Fibroblast of mammary gland (primary cell): ENCODE measurements at regions not wholly inside any gene's neighbourhood (a gene's known extent, or its start where the extent isn't known, plus 50 kb on each side); places are given as distances from the start of the nearest gene placed in this dataset.

Experiments
- DNase-seq: peaks from one replicate; pipeline ENCODE4 v3.0.0-alpha.2; 2010; ENCODE audit warnings: low read depth
- H3K4me3 ChIP-seq: 2 replicates; pipeline ENCODE4 v1.5.1; 2011; ENCODE audit warnings: low read depth, mild to moderate bottlenecking, low read length, moderate library complexity; ENCODE audit not compliant: control insufficient read depth
- TF ChIP-seq, protein P1 (sequence below): conservative IDR thresholded peaks from 2 replicates; pipeline ENCODE4 v1.5.1; 2011; ENCODE audit warnings: low read depth, low read length, inconsistent platforms; ENCODE audit not compliant: control insufficient read depth, insufficient read depth

DNA sequence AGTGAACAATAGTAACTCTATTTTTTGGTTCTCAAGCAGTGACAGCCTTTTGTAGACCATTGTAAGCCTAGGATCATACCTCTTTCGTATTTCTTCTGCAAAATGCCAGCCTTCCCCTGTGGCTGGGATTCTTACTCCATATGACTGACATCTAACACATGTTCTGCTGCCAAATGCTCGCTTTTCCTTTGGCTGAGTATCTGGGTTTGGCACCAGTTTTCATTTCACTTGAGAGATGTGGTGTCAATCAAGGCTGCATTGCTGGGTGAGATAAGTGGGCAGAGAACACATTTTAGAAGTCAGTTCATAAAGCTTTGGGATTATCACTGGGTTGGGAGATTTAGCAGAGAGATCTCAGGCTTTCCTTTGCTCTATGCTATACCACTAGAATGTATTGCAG is 514.7 kb upstream of the SGO1 start:
- TF ChIP-seq, protein P1, sequence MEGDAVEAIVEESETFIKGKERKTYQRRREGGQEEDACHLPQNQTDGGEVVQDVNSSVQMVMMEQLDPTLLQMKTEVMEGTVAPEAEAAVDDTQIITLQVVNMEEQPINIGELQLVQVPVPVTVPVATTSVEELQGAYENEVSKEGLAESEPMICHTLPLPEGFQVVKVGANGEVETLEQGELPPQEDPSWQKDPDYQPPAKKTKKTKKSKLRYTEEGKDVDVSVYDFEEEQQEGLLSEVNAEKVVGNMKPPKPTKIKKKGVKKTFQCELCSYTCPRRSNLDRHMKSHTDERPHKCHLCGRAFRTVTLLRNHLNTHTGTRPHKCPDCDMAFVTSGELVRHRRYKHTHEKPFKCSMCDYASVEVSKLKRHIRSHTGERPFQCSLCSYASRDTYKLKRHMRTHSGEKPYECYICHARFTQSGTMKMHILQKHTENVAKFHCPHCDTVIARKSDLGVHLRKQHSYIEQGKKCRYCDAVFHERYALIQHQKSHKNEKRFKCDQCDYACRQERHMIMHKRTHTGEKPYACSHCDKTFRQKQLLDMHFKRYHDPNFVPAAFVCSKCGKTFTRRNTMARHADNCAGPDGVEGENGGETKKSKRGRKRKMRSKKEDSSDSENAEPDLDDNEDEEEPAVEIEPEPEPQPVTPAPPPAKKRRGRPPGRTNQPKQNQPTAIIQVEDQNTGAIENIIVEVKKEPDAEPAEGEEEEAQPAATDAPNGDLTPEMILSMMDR: no peak
- H3K4me3 ChIP-seq: no peak overlapping the region
- no peak for DNase-seq

DNA sequence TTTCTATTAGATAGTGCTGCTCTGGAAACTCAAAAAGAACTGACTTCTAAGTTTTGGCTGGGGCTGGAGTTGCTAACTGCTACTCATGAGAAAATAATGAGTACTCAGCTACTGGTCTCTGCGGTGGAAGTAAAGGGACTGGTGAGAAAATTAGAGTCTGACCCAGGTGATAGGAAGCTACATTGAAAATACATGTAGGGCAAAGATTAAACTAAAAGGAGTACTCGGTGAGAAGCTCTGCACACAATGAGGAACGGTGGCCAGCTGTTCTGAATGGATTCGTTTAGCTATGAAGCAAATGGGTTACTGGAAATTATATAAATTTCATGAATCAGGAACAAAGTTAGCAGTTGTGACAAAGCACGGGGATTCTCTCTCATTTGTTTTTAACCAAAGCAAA is 512.9 kb upstream of the SGO1 start:
- H3K4me3 ChIP-seq: no peak overlapping the region
- no peak for DNase-seq
- TF ChIP-seq, protein P1: no peak

DNA sequence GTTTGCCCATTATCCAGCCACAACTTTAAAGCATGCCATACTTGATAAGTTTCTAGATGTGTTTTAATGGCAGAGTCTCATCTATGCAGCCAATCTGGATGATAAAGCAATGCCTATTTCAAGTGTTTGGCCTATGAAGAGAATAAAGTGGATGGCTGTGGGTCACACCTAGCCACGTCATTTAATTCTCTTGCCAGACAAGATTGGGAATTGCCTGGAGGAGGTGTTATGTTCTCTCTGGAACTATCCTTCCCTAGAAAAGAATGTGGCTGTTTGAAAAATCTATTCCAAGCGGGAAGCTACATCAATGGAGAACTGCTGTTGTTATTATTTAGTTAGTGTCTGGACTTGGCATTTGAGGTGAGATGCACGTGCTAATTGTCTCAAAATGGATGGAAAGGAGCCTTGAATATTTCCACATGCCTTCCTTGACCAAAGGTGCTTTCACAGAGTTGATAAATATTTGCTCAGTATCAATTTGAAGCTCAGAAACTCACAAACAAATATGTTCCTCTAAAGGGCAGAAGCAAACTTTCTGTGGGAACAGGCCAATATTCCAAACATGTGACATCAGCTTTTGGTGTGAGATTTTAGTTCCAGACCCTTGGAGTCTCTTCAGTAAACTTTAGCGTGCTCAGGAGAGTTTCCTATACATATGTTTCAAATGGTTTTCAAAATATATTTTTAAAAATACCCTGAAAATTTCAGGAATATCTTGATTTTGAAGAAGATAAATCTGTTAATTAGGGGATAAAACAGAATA is 510.6 kb upstream of the SGO1 start:
- TF ChIP-seq, protein P1: no peak
- no peak overlapping the region for H3K4me3 ChIP-seq
- DNase-seq: no peak

DNA sequence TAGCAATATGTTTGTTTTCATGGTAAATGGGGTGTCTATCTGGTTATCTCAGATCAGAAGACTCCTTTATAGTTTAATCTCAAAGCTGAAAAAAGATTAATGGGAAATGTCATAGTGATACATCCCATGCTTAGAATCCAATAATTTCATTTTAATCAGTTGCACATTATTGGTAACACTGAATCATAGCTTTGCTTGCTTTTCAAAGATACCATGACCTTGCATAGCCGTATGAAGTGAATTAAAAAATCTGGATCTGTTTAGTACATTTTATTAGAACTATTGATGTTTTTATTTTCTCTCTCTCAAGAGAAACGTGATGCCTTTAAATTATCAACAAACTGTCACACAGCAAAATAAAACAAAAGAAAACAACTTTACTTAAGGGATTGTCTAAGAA is 506.7 kb upstream of the SGO1 start:
- DNase-seq: no peak
- TF ChIP-seq, protein P1: no peak
- H3K4me3 ChIP-seq: no peak overlapping the region

DNA sequence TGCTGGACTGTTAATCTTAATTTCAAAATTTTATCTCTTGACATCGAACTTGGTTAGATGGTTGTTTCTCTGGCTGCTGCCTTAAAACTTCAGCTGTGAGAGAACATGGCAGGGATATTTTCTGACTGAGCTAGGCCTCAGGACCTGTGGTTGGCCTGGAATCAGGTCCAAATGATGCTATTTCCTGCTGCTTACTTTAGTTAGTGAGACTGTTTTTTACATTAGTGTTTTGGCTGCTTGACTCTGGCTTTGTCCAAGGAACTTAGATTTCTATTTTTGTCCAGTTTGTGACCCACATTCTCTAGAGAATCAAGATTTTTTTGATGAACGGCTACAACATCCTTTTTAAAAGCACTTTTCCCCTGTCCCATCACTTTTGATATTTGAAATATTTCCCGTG is 497.9 kb upstream of the SGO1 start:
- no peak overlapping the region for H3K4me3 ChIP-seq
- peak; percentile 75 for DNase-seq
- TF ChIP-seq, protein P1: no peak

DNA sequence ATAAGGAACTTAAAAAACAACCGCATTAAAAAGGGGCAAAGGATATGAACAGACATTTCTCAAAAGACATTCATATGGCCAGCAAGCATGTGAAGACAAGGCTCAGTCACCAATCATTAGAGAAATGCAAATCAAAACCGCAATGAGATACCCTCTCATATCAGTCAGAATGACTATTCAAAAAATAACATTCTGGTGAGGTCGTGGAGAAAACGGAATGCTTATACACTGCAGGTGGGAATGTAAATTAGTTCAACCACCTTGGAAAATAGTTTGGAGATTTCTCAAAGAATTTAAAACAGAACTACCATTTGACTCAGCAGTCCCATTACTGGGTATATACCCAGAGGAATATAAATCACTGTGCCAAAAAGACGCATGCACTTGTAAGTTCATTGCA is 496.6 kb upstream of the SGO1 start:
- no peak overlapping the region for H3K4me3 ChIP-seq
- TF ChIP-seq, protein P1: no peak
- DNase-seq: no peak

DNA sequence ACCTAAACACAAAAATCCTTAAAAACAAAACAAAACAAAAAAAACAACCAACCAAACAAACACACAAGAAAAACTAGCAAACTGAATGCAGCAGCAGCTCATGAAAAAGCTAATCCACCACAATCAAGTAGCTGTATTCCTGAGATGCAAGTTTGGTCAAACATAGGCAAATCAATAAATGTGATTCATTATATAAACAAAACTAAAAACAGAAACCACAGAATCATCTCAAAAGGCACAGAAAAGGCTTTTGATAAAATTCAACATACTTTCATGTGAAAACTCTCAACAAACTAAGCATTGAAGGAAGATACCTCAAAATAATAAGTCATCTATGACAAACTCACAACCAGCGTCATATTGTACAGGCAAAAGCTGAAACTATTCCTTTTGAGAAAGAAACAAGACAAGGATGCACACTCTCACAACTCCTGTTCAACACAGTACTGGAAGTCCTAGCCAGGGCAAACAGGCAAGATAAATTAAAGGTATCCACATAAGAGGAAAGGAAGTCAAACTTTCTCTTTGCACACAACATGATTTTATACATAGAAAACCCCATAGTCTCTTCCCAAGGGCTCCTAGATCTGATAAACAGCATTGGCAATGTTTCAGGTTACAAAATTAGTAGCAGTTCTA is 495.1 kb upstream of the SGO1 start:
- TF ChIP-seq, protein P1: no peak
- DNase-seq: no peak
- no peak overlapping the region for H3K4me3 ChIP-seq
